Ishikawa (cell line): ENCODE measurements at regions not wholly inside any gene's neighbourhood (a gene's known extent, or its start where the extent isn't known, plus 50 kb on each side); places are given as distances from the start of the nearest gene placed in this dataset.

Experiments
- EP300 ChIP-seq: IDR thresholded peaks from 2 replicates; pipeline ENCODE4 v1.6.1; 2012; ENCODE audit warnings: borderline replicate concordance
- YY1 ChIP-seq: IDR thresholded peaks from 2 replicates; pipeline ENCODE4 v1.6.1; 2012; ENCODE audit warnings: low read depth
- TF ChIP-seq, protein P1 (sequence below): IDR thresholded peaks from 2 replicates; pipeline ENCODE4 v1.6.1; 2012
- TF ChIP-seq, protein P2 (sequence below): IDR thresholded peaks from 2 replicates; pipeline ENCODE4 v1.6.1; 2012; ENCODE audit warnings: low read depth, mild to moderate bottlenecking

DNA sequence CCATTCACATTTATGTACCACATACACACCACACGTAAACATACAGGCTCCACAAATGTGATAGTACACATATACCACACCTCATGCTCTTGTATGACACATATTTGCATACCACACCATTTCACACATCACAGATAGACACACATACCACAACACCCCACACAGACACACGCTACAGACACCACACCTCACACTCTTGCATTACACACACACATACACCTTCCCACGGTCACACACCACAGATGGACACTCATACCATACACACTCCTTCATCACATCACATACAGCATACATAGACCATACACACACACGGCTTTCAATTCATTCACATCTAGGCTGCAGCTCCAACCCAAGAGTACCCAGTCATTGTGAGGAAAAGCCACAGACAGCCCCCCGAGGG, 222.5 kb upstream of the RPL34 start:
- TF ChIP-seq, protein P1, sequence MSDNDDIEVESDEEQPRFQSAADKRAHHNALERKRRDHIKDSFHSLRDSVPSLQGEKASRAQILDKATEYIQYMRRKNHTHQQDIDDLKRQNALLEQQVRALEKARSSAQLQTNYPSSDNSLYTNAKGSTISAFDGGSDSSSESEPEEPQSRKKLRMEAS = no peak
- TF ChIP-seq, protein P2, sequence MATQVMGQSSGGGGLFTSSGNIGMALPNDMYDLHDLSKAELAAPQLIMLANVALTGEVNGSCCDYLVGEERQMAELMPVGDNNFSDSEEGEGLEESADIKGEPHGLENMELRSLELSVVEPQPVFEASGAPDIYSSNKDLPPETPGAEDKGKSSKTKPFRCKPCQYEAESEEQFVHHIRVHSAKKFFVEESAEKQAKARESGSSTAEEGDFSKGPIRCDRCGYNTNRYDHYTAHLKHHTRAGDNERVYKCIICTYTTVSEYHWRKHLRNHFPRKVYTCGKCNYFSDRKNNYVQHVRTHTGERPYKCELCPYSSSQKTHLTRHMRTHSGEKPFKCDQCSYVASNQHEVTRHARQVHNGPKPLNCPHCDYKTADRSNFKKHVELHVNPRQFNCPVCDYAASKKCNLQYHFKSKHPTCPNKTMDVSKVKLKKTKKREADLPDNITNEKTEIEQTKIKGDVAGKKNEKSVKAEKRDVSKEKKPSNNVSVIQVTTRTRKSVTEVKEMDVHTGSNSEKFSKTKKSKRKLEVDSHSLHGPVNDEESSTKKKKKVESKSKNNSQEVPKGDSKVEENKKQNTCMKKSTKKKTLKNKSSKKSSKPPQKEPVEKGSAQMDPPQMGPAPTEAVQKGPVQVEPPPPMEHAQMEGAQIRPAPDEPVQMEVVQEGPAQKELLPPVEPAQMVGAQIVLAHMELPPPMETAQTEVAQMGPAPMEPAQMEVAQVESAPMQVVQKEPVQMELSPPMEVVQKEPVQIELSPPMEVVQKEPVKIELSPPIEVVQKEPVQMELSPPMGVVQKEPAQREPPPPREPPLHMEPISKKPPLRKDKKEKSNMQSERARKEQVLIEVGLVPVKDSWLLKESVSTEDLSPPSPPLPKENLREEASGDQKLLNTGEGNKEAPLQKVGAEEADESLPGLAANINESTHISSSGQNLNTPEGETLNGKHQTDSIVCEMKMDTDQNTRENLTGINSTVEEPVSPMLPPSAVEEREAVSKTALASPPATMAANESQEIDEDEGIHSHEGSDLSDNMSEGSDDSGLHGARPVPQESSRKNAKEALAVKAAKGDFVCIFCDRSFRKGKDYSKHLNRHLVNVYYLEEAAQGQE = no peak
- TF ChIP-seq YY1 (no peak), EP300 (no peak)
